CD4-positive, alpha-beta T cell treated with Interleukin-1 beta for 1 hour (primary cell): ENCODE measurements at regions not wholly inside any gene's neighbourhood (a gene's known extent, or its start where the extent isn't known, plus 50 kb on each side); places are given as distances from the start of the nearest gene placed in this dataset.
"Not testable (repeated sequence)": the region's sequence is repeated elsewhere in the genome, so short reads cannot be mapped to it uniquely, and the experiment has no call there.

Experiments
- DNase-seq, 2 donors: peaks; one replicate each; pipeline ENCODE4 v3.0.0-alpha.2; 2020 to 2022

- no peak for DNase-seq
Observed at GRCh38 chr2:82344670-82345069, 2040.1 kb upstream of the LRRTM1 start.

- DNase-seq: no peak
Observed at GRCh38 chr2:82342356-82342755, 2037.8 kb upstream of the LRRTM1 start.

- no peak for DNase-seq
Observed at GRCh38 chr2:82340578-82341053, 2036.1 kb upstream of the LRRTM1 start.

GRCh38 chr2:82339805-82340204, 2035.3 kb upstream of the LRRTM1 start:
- DNase-seq: no peak

- DNase-seq: no peak
Observed at GRCh38 chr2:82333697-82334096, 2029.1 kb upstream of the LRRTM1 start.

GRCh38 chr2:82330155-82330554, 2025.6 kb upstream of the LRRTM1 start:
- no peak for DNase-seq

GRCh38 chr2:82326180-82326767, 2021.7 kb upstream of the LRRTM1 start:
- DNase-seq: not testable (repeated sequence)

- no peak for DNase-seq
Observed at GRCh38 chr2:82320296-82320695, 2015.7 kb upstream of the LRRTM1 start.

GRCh38 chr2:82317012-82317411, 2012.5 kb upstream of the LRRTM1 start:
- DNase-seq: no peak

GRCh38 chr2:82316586-82316985, 2012.0 kb upstream of the LRRTM1 start:
- no peak for DNase-seq

- no peak for DNase-seq
Observed at GRCh38 chr2:82314836-82315472, 2010.4 kb upstream of the LRRTM1 start.

- no peak for DNase-seq
Observed at GRCh38 chr2:82307511-82307910, 2003.0 kb upstream of the LRRTM1 start.

- DNase-seq: no peak
Observed at GRCh38 chr2:82301506-82301905, 1997.0 kb upstream of the LRRTM1 start.

- no peak for DNase-seq
Observed at GRCh38 chr2:82289446-82289845, 1984.9 kb upstream of the LRRTM1 start.

- no peak for DNase-seq
Observed at GRCh38 chr2:82283075-82283474, 1978.5 kb upstream of the LRRTM1 start.

GRCh38 chr2:82282111-82282882, 1977.7 kb upstream of the LRRTM1 start:
- no peak for DNase-seq

- no peak for DNase-seq
Observed at GRCh38 chr2:82279367-82279766, 1974.8 kb upstream of the LRRTM1 start.

GRCh38 chr2:82278416-82278815, 1973.9 kb upstream of the LRRTM1 start:
- no peak for DNase-seq

- no peak for DNase-seq
Observed at GRCh38 chr2:82275599-82275998, 1971.0 kb upstream of the LRRTM1 start.

- no peak for DNase-seq
Observed at GRCh38 chr2:82268446-82268845, 1963.9 kb upstream of the LRRTM1 start.

GRCh38 chr2:82260521-82260920, 1956.0 kb upstream of the LRRTM1 start:
- DNase-seq: no peak

- no peak for DNase-seq
Observed at GRCh38 chr2:82259551-82259950, 1955.0 kb upstream of the LRRTM1 start.

GRCh38 chr2:82257796-82258555, 1953.4 kb upstream of the LRRTM1 start:
- no peak for DNase-seq
